ENCODE measurements at regions not wholly inside any gene's neighbourhood (a gene's known extent, or its start where the extent isn't known, plus 50 kb on each side); places are given as distances from the start of the nearest gene placed in this dataset.
"Not testable (repeated sequence)": the region's sequence is repeated elsewhere in the genome, so short reads cannot be mapped to it uniquely, and the experiment has no call there.

- H3K4me3 ChIP-seq (replicated peaks in 1 of 3; ENCODE audit: insufficient read depth in 1 of 3, low read depth in 1 of 3, low read length in 3 of 3); H3K27me3 ChIP-seq (ENCODE audit: control insufficient read depth in 2 of 2, insufficient read depth in 2 of 2, low read length in 2 of 2); H2AFZ ChIP-seq (ENCODE audit: low read depth, low read length); intact Hi-C loops (cut with micrococcal nuclease); BruUV-seq (replicated peaks); H4K20me1 ChIP-seq (replicated peaks; ENCODE audit: control insufficient read depth, extremely low read depth, insufficient read depth, low read length); FAIRE-seq; H3K9me3 ChIP-seq (replicated peaks; ENCODE audit: control insufficient read depth, insufficient read depth, low read length); H3K9me1 ChIP-seq (replicated peaks; ENCODE audit: control insufficient read depth, extremely low read depth, insufficient read depth, low read length); H3K36me3 ChIP-seq (ENCODE audit: control insufficient read depth in 2 of 2, extremely low read depth in 1 of 2, insufficient read depth in 2 of 2, low read length in 2 of 2); H3K27ac ChIP-seq (ENCODE audit: insufficient read depth, low read depth, low read length); CTCF ChIA-PET; DNase-seq (ENCODE audit: low read depth, low spot score); H3K4me1 ChIP-seq (ENCODE audit: control insufficient read depth, extremely low read depth, insufficient read depth, low read length); dilution Hi-C loops (cut with MboI; ENCODE audit: extremely low pct_ligation_motif_present, low sequenced_read_pairs); POLR2A ChIA-PET; H3K79me2 ChIP-seq (ENCODE audit: control insufficient read depth, insufficient read depth, low read length); H3K9ac ChIP-seq (replicated peaks; ENCODE audit: extremely low read depth, insufficient read depth, low read length); H3K4me2 ChIP-seq (ENCODE audit: insufficient read depth, low read length): not testable (repeated sequence)
Observed at GRCh38 chr14:106340658-106341057, 814.3 kb downstream of the TMEM121 start.

- POLR2A ChIA-PET; dilution Hi-C loops (cut with MboI; ENCODE audit: extremely low pct_ligation_motif_present, low sequenced_read_pairs); CTCF ChIA-PET; H3K79me2 ChIP-seq (ENCODE audit: control insufficient read depth, insufficient read depth, low read length); H2AFZ ChIP-seq (ENCODE audit: low read depth, low read length); H4K20me1 ChIP-seq (replicated peaks; ENCODE audit: control insufficient read depth, extremely low read depth, insufficient read depth, low read length); H3K36me3 ChIP-seq (ENCODE audit: control insufficient read depth in 2 of 2, extremely low read depth in 1 of 2, insufficient read depth in 2 of 2, low read length in 2 of 2); H3K9me3 ChIP-seq (replicated peaks; ENCODE audit: control insufficient read depth, insufficient read depth, low read length); H3K9me1 ChIP-seq (replicated peaks; ENCODE audit: control insufficient read depth, extremely low read depth, insufficient read depth, low read length); intact Hi-C loops (cut with micrococcal nuclease); H3K27me3 ChIP-seq (ENCODE audit: control insufficient read depth in 2 of 2, insufficient read depth in 2 of 2, low read length in 2 of 2); H3K4me1 ChIP-seq (ENCODE audit: control insufficient read depth, extremely low read depth, insufficient read depth, low read length); H3K27ac ChIP-seq (ENCODE audit: insufficient read depth, low read depth, low read length); H3K9ac ChIP-seq (replicated peaks; ENCODE audit: extremely low read depth, insufficient read depth, low read length); H3K4me3 ChIP-seq (replicated peaks in 1 of 3; ENCODE audit: insufficient read depth in 1 of 3, low read depth in 1 of 3, low read length in 3 of 3); DNase-seq (ENCODE audit: low read depth, low spot score); BruUV-seq (replicated peaks); H3K4me2 ChIP-seq (ENCODE audit: insufficient read depth, low read length); FAIRE-seq: not testable (repeated sequence)
Observed at GRCh38 chr14:106341161-106341560, 814.8 kb downstream of the TMEM121 start.

DNA sequence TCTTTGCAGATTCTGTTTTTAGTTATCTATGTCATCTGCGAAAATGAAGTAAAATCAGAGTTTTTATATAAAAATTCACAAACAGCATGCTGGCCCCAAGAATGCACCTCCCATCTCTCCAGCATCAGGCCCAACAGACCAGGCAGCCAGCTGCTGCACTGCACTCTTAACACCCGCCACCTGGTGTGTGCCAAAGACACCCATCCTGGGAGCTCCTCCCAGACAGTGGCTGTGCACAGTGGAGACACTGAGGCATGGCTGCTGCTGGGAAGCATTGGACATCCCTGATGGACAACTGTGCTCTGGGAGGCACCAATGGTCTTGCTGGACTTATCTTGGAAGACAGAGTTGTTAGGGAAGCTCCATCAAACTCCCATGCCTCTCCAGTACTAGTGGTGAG lies 817.2 kb downstream of the TMEM121 start:
- DNase-seq (ENCODE audit: low read depth, low spot score) (no peak), FAIRE-seq (no peak)
- no TSS peak for BruUV-seq (replicated peaks)
- ChIA-PET POLR2A (no interaction called here), CTCF (no interaction called here)
- Histone ChIP-seq H3K4me2 (ENCODE audit: insufficient read depth, low read length) (no peak overlapping the region), H3K4me1 (ENCODE audit: control insufficient read depth, extremely low read depth, insufficient read depth, low read length) (no peaks in the 10 kb centered on the region), H3K27ac (ENCODE audit: insufficient read depth, low read depth, low read length) (no peak overlapping the region), H3K79me2 (ENCODE audit: control insufficient read depth, insufficient read depth, low read length) (no peaks in the 10 kb centered on the region), H3K27me3 (ENCODE audit: control insufficient read depth in 2 of 2, insufficient read depth in 2 of 2, low read length in 2 of 2) (no peaks in the 10 kb centered on the region), H3K9me3 (replicated peaks; ENCODE audit: control insufficient read depth, insufficient read depth, low read length) (peaks cover 9% of the 10 kb centered on the region), H3K9ac (replicated peaks; ENCODE audit: extremely low read depth, insufficient read depth, low read length) (no peak overlapping the region), H4K20me1 (replicated peaks; ENCODE audit: control insufficient read depth, extremely low read depth, insufficient read depth, low read length) (no peaks in the 10 kb centered on the region), H3K9me1 (replicated peaks; ENCODE audit: control insufficient read depth, extremely low read depth, insufficient read depth, low read length) (no peaks in the 10 kb centered on the region), H2AFZ (ENCODE audit: low read depth, low read length) (no peak overlapping the region), H3K4me3 (replicated peaks in 1 of 3; ENCODE audit: insufficient read depth in 1 of 3, low read depth in 1 of 3, low read length in 3 of 3) (no peak overlapping the region), H3K36me3 (ENCODE audit: control insufficient read depth in 2 of 2, extremely low read depth in 1 of 2, insufficient read depth in 2 of 2, low read length in 2 of 2) (no peaks in the 10 kb centered on the region)
- dilution Hi-C loops (cut with MboI; ENCODE audit: extremely low pct_ligation_motif_present, low sequenced_read_pairs), result no loop called here
- intact Hi-C loops (cut with micrococcal nuclease), result no loop called here
- TF ChIP-seq JUN (IDR thresholded peaks at IDR 0.05; ENCODE audit: borderline replicate concordance, insufficient read depth, insufficient read length, low read depth), result no peak
- TF ChIP-seq, protein P1, sequence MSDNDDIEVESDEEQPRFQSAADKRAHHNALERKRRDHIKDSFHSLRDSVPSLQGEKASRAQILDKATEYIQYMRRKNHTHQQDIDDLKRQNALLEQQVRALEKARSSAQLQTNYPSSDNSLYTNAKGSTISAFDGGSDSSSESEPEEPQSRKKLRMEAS (IDR thresholded peaks at IDR 0.05; ENCODE audit: insufficient read depth, insufficient read length), result no peak
- TF ChIP-seq POLR2A (IDR thresholded peaks at IDR 0.05; ENCODE audit: low read depth, low read length), result no peak
- no peak for TF ChIP-seq MYC (IDR thresholded peaks at IDR 0.05; ENCODE audit: low read depth, low read length)
- TF ChIP-seq, protein P2, sequence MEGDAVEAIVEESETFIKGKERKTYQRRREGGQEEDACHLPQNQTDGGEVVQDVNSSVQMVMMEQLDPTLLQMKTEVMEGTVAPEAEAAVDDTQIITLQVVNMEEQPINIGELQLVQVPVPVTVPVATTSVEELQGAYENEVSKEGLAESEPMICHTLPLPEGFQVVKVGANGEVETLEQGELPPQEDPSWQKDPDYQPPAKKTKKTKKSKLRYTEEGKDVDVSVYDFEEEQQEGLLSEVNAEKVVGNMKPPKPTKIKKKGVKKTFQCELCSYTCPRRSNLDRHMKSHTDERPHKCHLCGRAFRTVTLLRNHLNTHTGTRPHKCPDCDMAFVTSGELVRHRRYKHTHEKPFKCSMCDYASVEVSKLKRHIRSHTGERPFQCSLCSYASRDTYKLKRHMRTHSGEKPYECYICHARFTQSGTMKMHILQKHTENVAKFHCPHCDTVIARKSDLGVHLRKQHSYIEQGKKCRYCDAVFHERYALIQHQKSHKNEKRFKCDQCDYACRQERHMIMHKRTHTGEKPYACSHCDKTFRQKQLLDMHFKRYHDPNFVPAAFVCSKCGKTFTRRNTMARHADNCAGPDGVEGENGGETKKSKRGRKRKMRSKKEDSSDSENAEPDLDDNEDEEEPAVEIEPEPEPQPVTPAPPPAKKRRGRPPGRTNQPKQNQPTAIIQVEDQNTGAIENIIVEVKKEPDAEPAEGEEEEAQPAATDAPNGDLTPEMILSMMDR (IDR thresholded peaks at IDR 0.05; ENCODE audit: extremely low read depth in 1 of 2, insufficient read depth in 1 of 2, low read depth in 1 of 2, low read length in 2 of 2), result no peak
- TF ChIP-seq POLR2AphosphoS5 (IDR thresholded peaks at IDR 0.05; ENCODE audit: insufficient read depth, low read depth, low read length), result no peak
- no peak for TF ChIP-seq FOS (IDR thresholded peaks at IDR 0.05; ENCODE audit: borderline replicate concordance, insufficient read depth, low read length)
- no peak for TF ChIP-seq EZH2 (IDR thresholded peaks at IDR 0.05; ENCODE audit: borderline replicate concordance, low read depth, low read length, severe bottlenecking)
- TF ChIP-seq GATA2 (IDR thresholded peaks at IDR 0.05; ENCODE audit: insufficient read depth, insufficient read length, low read depth, low read length), result no peak

All from endothelial cell of umbilical vein (primary cell).